ENCODE measurements at regions not wholly inside any gene's neighbourhood (a gene's known extent, or its start where the extent isn't known, plus 50 kb on each side); places are given as distances from the start of the nearest gene placed in this dataset.

GRCh38 chr10:111739125-111739873, 444.3 kb downstream of the GPAM start:
- DNase-seq = no peak

- DNase-seq = no peak
Measured at GRCh38 chr10:111739874-111740139, 443.8 kb downstream of the GPAM start.

- DNase-seq = no peak
Measured at GRCh38 chr10:111745982-111746381, 437.6 kb downstream of the GPAM start.

GRCh38 chr10:111747751-111748150, 435.8 kb downstream of the GPAM start:
- DNase-seq = no peak

- DNase-seq = no peak
Measured at GRCh38 chr10:111748184-111748583, 435.4 kb downstream of the GPAM start.

GRCh38 chr10:111750165-111750849, 433.3 kb downstream of the GPAM start:
- DNase-seq = no peak

GRCh38 chr10:111756217-111757061, 427.1 kb downstream of the GPAM start:
- peak; percentile 0 to 3 for DNase-seq

GRCh38 chr10:111758593-111758992, 425.0 kb downstream of the GPAM start:
- DNase-seq = no peak

- DNase-seq = no peak
Measured at GRCh38 chr10:111762114-111762513, 421.5 kb downstream of the GPAM start.

GRCh38 chr10:111765216-111765615, 418.3 kb downstream of the GPAM start:
- DNase-seq = no peak

- no peak for DNase-seq
Measured at GRCh38 chr10:111766464-111766863, 417.1 kb downstream of the GPAM start.

GRCh38 chr10:111767661-111768060, 415.9 kb downstream of the GPAM start:
- no peak for DNase-seq

- no peak for DNase-seq
Measured at GRCh38 chr10:111773950-111774349, 409.6 kb downstream of the GPAM start.

GRCh38 chr10:111774486-111774885, 409.1 kb downstream of the GPAM start:
- DNase-seq = no peak

GRCh38 chr10:111784436-111784835, 399.1 kb downstream of the GPAM start:
- no peak for DNase-seq

- no peak for DNase-seq
Measured at GRCh38 chr10:111784946-111785465, 398.6 kb downstream of the GPAM start.

GRCh38 chr10:111785921-111786320, 397.6 kb downstream of the GPAM start:
- DNase-seq = peak in 1 of 2 donors; percentile 3

- no peak for DNase-seq
Measured at GRCh38 chr10:111789821-111790220, 393.7 kb downstream of the GPAM start.

- DNase-seq = no peak
Measured at GRCh38 chr10:111801841-111802240, 381.7 kb downstream of the GPAM start.

- no peak for DNase-seq
Measured at GRCh38 chr10:111804781-111805180, 378.8 kb downstream of the GPAM start.

- no peak for DNase-seq
Measured at GRCh38 chr10:111811517-111811916, 372.0 kb downstream of the GPAM start.

- no peak for DNase-seq
Measured at GRCh38 chr10:111820471-111820870, 363.1 kb downstream of the GPAM start.

GRCh38 chr10:111821871-111822270, 361.7 kb downstream of the GPAM start:
- DNase-seq = no peak
